H54 (cell line): ENCODE measurements at regions not wholly inside any gene's neighbourhood (a gene's known extent, or its start where the extent isn't known, plus 50 kb on each side); places are given as distances from the start of the nearest gene placed in this dataset.
"Not testable (repeated sequence)": the region's sequence is repeated elsewhere in the genome, so short reads cannot be mapped to it uniquely, and the experiment has no call there.

Source experiments
- DNase-seq: peaks from one replicate; pipeline ENCODE4 v3.0.0; 2011; ENCODE audit warnings: low spot score, mixed read lengths; ENCODE audit not compliant: insufficient read length
- FAIRE-seq: peaks from 3 replicates; lab custom pipeline; 2011; peaks lifted over from hg19 to GRCh38; lab: Jason Lieb, UNC
- POLR2A ChIP-seq: IDR thresholded peaks from 2 replicates; pipeline ENCODE4 v1.6.1; 2011; ENCODE audit warnings: low read depth, mild to moderate bottlenecking, low read length

- no peak for FAIRE-seq
- DNase-seq = no peak
- no peak for TF ChIP-seq POLR2A
Observed at GRCh38 chr7:84908196-84908793, 278.6 kb downstream of the SEMA3D start.

DNA sequence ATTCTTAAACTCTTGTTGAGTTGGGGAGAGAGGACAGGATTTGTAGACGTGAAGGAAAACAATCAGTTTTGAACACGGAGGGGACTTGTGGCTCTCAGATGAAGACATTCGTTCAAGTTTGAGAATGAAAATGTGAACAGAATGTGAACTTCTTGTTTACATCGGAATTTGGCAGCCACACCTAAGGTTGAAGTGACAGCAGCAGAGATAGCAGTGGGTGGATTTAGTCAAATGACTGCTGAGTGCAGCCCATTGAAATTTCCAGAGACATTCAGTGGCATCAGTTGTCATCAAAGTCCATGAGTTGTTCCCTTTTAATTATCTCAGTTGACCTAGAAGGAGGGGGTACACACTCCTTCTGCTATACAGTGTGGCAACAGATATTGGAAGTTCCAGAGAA is 280.0 kb downstream of the SEMA3D start:
- DNase-seq = no peak
- no peak for FAIRE-seq
- TF ChIP-seq POLR2A = no peak

- FAIRE-seq (peak; percentile 6), DNase-seq (no peak)
- no peak for TF ChIP-seq POLR2A
Observed at GRCh38 chr7:84904561-84904960, 282.3 kb downstream of the SEMA3D start.

DNA sequence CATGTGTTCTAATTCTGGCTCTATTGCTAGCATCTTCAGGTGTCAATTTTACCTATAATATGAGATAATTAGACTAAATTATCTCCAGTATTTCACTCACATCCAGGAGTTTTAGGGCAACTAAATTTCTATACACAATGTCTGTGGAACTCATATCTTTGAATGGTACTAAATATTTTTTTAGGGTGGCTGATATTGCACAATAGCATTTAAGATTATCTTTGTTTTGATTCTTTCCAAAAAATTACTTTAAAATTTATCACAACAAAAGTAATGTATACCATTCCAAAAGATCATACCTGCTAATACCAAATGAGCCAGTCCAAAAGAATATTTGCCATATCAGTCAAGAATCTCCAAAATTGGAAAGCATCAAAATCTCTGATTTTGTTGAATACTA is 285.5 kb downstream of the SEMA3D start:
- TF ChIP-seq POLR2A = no peak
- no peak for FAIRE-seq
- DNase-seq = no peak

GRCh38 chr7:84900215-84900614 is 286.6 kb downstream of the SEMA3D start:
- FAIRE-seq (no peak), DNase-seq (no peak)
- TF ChIP-seq POLR2A = no peak

DNA sequence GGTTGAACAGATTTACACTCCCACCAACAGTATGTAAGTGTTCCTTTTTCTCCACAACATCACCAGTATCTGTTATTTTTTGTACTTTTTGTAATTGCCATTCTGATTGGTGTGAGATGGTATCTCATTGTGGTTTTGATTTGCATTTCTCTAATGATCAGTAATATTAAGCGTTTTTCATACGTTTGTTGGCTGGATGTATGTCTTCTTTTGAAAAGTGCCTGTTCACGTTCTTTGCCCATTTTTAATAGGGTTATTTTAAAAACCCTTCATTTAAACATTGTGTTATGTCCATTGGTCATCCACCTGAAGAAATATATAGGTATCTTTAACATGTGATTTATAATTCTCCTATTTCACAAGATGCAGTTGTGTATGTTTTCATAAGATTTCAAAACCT is 291.3 kb downstream of the SEMA3D start:
- no peak for FAIRE-seq
- TF ChIP-seq POLR2A = no peak
- no peak for DNase-seq

DNA sequence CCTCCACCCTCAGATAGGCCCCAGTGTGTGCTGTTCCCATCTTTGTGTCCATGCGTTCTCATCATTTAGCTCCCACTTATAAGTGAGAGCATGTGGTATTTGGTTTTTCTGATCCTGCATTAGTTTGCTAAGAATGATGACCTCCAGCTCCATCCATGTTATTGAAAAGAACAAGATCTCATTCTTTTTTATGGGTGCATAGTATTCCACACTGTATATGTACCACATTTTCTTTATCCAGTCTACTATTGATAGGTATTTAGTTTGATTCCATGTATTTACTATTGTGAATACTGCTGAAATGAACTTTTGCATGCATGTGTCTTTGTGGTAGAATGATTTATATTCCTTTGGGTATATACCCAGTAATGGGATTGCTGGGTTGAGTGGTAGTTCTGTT is 303.3 kb downstream of the SEMA3D start:
- FAIRE-seq, DNase-seq: not testable (repeated sequence)

DNA sequence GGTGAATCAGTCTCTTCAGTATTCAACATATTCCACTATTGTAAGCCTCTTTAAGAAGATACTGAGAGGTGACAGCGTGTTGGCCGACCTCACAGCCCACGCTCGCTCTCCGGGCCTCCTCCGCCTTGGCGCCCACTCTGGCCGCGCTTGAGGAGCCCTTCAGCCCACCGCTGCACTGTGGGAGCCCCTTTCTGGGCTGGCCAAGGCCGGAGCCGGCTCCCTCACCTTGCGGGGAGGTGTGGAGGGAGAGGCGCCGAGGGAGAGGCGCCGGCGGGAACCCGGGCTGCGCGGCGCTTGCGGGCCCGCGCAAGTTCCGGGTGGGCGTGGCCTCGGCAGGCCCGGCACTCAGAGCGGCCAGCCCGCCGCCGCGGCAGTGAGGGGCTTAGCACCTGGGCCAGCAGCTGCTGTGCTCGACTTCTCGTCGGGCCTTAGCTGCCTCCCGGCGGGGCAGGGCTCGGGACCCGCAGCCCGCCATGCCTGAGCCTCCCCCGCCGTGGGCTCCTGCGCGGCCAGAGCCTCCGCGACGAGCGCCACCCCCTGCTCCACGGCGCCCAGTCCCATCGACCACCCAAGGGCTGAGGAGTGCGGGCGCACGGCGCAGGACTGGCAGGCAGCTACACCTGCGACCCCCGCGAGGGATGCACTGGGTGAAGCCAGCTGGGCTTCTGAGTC is 306.4 kb downstream of the SEMA3D start:
- not testable (repeated sequence) for DNase-seq, FAIRE-seq

GRCh38 chr7:84879570-84880325 is 307.1 kb downstream of the SEMA3D start:
- DNase-seq (no peak), FAIRE-seq (no peak)
- TF ChIP-seq POLR2A = no peak

GRCh38 chr7:84877943-84878570 is 308.8 kb downstream of the SEMA3D start:
- no peak for FAIRE-seq
- no peak for TF ChIP-seq POLR2A
- DNase-seq = no peak

DNA sequence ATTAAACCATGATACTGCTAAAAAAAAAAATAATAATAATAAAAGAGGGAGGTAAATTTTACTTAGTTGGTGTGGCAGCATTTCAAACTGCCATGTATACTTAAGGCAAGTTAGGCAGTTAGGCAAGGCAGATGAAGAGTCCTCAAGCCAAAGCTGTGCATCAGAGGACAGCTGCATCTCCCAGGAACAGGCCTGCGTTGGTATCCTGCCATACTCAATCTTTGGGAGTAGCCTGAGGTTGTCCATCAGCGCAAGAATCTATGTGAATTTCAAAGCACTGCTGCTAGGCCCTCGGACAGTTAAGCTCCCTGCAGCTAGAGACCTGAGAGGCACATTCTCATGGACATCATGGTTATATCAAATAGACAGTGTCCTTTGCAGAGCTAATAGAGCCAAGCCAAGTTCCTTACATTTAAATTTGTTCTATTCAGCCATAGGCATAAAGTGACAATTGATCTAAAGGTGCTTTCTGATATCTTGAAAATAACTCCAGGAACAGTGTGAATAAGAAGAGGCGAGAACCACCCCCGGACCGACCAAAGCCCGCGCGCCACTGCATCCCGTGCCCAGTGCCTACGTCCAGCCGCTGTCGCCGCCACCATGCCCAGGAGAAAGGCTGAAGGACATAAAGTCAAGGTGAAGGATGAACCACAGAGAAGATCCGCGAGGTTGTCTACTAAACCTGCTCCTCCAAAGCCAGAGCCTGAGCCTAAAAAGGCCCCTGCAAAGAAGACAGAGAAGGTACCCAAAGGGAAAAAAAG is 310.6 kb downstream of the SEMA3D start:
- TF ChIP-seq POLR2A = no peak
- no peak for FAIRE-seq
- no peak for DNase-seq

- FAIRE-seq (no peak), DNase-seq (no peak)
- no peak for TF ChIP-seq POLR2A
Observed at GRCh38 chr7:84865560-84865959, 321.3 kb downstream of the SEMA3D start.

GRCh38 chr7:84857336-84857735 is 329.5 kb downstream of the SEMA3D start:
- no peak for DNase-seq
- no peak for FAIRE-seq
- TF ChIP-seq POLR2A = no peak
